HG02642 (cell line): ENCODE measurements at regions not wholly inside any gene's neighbourhood (a gene's known extent, or its start where the extent isn't known, plus 50 kb on each side); places are given as distances from the start of the nearest gene placed in this dataset.
"Not testable (repeated sequence)": the region's sequence is repeated elsewhere in the genome, so short reads cannot be mapped to it uniquely, and the experiment has no call there.

Source experiments
- ATAC-seq: cut with Tn5 transposase; IDR thresholded peaks from one replicate; pipeline ENCODE4 v1.9.1; 2021; ENCODE audit warnings: mild to moderate bottlenecking; ENCODE audit not compliant: unreplicated experiment, poor library complexity

DNA sequence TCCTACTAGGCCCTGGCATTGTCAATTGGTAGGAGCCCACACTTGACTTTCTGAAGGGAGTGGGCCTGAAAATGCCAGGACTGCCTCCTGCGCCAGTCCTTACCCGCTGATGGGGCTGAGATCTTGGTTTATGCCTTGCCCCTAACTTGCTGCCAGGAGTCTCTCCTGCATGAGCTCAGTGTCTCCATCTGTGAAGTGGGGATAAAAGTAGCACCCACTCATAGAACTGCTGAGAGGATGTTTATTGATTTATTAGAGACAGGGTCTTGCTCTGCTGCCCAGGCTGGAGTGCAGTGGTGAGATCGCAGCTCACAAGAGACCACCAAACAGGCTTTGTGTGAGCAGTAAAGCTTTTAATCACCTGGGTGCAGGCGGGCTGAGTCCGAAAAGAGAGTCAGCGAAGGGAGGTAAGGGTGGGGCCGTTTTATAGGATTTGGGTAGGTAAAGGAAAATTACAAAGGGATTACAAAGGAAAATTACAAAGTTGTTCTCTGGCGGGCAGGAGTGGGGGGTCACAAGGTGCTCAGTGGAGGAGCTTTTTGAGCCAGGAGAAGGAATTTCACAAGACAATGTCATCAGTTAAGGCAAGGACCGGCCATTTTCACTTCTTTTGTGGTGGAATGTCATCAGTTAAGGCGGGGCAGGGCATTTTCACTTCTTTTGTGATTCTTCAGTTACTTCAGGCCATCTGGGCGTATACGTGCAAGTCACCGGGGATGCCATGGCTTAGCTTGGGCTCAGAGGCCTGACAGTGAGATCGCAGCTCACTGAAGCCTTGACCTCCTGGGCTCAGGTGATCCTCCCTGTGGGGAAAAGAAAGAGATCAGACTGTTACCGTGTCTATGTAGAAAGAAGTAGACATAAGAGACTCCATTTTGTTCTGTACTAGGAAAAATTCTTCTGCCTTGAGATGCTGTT lies 93.7 kb downstream of the LSM3 start:
- ATAC-seq, result not testable (repeated sequence)

DNA sequence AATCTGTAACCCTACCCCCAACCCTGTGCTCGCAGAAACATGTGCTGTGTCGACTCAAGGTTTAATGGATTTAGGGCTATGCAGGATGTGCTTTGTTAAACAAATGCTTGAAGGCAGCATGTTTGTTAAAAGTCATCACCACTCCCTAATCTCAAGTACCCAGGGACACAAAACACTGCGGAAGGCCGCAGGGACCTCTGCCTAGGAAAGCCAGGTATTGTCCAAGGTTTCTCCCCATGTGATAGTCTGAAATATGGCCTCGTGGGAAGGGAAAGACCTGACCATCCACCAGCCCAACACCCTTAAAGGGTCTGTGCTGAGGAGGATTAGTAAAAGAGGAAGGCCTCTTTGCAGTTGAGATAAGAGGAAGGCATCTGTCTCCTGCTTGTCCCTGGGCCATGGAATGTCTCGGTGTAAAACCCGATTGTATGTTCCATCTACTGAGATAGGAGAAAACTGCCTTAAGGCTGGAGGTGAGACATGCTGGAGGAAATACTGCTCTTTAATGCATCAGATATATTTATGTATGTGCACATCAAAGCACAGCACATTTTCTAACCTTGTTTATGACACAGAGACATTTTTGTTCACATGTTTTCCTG lies 94.4 kb downstream of the LSM3 start:
- not testable (repeated sequence) for ATAC-seq

DNA sequence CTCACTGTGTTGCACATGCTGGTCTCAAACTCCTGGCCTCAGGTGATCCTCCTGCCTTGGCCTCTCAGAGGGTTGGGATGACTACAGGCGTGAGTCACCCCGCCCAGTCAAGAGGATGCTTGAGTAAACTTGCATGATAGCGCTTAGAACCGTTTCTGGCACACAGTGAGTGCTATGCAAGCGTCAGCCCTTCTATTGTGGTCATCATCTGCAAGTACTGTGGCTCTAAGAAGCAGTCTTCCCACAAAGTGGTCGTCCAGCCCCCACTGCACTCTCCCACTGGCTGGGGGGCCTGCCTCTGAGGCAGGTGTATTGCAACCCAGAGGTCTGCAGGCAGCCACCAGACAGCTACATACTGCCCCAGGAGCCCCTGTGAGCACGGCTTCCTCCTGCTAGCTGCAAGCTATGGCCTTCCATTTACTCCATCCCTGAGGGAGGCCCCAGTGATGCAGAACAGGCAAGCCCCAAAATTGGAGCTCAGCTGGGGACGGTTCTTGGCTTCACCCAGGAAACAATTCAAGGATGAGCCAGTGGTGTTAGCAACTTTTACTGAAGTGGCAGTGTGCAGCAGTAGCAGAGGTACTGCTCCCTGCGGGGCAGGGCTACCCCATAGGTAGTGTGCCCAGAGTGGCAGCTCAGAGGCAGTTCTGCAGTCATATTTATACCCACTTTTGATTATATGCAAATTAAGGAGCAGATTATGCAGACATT lies 95.4 kb downstream of the LSM3 start:
- ATAC-seq, result no peak

DNA sequence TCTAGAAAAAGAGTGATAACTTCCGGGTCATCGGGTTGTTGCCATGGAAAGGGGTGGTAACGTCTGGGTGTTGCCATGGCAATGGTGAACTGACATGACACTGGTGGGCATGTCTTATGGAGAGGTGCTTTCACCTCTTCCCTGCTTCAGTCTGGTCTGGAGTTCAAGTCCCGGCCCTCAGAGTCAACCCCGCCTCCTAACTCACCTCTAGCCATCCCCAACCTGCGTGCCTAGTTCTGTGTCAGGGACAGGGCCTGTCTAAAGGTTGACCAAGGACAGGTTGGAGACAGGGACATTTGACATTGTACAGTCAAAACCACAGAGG lies 96.0 kb downstream of the LSM3 start:
- no peak for ATAC-seq

DNA sequence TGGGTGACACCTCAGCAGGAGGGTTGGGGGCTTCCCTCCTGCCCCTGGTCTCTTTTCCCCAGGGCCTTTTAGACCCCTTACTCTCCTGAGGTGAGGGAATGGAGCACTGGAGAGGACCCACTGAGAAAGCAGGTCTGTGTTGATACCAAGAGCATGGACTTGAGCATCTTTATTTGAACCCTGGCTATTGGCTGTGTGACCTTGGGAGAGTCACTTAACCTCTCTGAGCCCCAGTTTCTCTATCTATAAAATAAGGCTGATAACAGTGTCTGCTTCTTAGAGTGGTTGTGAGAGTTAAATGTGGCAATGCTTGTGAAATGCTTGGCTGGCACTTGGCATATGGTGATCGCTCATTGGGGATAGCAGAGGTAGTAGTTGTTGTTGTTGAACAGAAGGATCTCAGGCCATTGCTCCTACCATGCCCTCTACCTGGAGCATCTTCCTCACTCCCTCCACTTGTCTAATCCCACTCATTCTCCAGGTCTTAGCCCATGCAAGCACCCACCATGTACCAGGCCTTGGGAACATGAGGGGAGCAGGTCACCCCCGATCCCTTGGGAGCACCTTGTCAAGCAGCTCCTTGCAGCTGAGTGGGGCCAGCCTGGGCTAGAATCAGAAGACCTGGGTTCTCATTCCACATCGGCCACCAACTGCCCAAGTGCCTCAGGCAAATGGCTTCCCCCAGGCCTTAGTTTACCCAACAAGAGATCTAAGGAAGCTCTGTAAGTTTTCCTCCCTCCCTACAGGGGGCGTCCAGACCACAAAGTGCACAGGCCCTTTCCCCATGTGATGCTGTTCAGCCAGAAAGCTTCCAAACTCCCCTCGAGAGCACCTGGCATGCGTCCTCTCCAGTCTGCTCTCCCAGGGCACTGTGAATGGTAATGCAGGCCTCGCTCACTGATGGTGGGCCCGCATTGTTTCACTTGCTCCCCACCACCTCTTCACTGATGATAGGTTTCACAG lies 96.7 kb downstream of the LSM3 start:
- ATAC-seq, result no peak

DNA sequence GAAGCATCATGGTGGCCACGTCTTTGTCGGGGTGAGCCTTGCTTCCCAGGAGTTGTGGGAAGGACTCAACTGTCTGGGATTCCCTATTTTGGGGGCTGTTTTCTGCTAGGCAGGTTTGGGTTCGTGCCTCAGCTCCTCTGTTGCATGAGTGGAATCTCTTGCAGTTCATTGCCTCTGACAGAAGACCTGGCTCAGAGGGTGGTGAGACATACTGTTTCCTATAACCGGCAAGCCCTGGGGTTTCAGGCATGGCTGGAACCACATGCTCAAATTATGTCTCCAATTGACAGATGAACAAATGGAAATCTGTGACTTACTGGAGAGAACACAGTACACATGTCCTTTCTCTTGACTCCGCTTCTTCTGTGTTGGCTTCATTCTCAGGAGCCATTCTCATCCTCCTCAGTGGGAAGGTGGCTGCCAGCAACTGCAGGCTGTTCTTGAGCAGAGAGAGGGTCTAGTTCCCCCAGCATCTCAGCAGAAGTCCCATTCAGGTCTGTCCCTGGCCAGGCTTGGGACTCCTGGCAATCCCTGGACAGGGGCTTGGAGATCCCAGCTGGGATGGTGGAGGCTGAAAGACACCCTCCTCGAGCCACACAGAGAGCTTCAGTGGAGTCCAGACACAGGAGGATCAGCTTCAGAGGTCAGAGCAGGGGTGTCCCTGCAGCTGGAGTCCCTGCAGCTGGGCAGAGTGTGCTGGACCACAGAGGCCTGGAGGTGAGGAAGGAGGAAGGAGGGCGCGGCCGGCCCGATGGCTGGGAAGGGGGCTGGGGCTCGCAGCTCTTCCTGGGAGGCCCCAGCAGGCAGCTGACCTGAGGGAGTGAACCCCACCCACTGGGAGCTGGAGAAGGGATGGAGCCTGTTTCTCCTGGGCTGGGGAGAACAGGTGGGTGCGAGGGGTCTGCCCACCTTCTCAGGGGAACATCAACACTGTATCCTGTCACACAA lies 97.6 kb downstream of the LSM3 start:
- no peak for ATAC-seq

DNA sequence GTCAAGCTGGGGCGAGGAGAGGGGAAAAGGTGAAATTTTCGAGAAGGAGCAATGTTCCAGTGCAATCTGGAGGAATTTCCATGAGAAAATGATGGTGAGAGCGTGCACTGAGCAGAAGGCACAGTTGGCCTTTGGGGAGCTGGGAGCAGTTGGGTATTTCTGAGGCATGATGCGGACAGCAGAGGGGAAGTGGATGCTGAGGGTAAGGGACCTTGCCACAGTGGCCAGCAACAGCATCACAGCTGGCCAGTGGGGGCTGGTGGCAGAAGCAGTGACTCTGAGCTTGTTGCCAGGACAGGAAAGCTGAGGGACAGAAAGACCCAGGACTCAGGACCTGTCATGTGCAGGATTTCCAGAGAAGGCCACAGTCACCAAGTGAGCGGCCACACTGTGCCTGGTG lies 98.9 kb downstream of the LSM3 start:
- ATAC-seq, result no peak

DNA sequence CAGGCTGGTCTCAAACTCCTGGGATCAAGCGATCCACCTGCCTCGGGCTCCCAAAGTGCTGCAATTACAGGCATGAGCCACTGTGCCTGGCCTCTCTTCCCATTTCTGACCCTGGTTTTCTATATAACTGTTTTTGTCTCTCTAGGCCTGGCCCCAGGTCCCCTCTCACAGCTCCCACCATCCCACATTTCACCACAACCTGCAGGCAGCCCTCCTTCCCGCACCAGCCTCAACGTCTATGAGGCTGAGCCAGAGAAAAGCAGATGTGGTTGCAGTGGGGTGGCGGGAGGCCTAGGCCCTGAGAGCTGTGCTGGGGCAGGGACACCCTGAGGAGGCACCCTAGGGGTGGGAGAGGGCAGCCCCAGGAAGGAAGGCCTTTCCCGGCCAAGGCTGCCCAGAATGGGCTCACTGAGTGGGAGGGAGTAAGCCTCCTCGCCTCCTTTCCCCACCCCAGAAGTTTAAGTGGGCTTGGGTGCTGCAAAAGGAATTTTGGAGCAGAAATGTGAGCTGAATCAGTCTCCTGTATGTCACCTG lies 99.7 kb downstream of the LSM3 start:
- no peak for ATAC-seq

DNA sequence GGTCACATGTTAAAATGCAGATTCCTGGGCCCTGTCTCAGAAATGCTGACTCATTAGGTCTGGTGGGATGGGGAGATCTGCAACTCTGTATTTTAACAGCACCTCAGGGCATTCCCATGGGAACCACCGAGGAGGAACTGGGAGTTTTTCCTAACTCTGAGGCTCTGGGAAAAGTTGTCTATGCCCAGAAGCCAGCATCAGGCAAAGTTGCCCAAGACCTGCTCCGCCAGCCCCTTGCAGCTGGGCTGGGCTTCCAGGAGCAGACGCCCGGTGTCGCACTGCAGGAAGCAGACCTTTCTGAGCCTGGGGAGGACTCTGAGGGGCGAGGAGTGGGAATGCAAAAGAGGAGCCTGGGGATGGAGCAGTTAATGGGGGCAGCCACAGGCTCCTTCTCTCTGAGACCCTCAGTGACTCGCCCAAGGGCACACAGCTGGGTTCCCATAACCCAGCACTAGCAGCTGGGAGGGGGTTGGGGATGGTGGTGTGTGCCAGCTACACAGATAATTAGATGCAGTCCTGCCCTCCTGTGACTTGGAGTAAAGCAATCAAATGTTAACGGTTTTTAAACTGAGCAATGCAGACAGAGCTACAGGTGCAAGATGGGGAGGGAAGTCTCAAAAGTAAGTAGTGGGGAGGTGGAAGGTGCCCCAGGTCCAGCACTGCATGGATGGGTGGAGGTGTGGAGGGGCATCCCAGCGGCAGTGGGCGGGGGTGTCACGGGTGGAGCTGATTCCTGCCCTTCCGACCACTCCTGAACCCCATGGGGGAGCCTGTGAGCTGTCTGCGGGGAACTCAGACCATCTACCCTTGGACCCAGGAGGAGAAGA lies 100.4 kb downstream of the LSM3 start:
- ATAC-seq, result no peak

DNA sequence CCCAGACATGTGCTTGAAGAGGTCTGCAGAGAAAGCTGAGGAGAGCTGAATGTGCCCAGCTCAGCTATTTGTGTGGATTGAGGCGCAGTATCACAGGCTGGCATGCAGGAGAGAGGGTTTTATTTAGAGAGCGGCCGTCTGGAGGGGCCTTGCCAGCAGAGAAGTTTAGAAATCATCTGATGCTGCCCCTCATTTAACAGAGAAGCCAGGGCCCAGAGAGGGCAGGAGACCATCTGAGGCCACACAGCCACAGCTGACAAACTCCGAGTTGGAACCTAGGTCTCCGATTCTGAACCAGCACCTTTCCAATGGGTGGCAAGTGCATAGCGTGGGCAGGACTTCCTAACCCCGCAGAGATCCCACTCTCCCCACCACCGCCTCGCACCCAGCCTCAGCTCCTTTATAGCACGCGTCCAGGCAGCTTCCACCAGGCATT lies 101.0 kb downstream of the LSM3 start:
- no peak for ATAC-seq

DNA sequence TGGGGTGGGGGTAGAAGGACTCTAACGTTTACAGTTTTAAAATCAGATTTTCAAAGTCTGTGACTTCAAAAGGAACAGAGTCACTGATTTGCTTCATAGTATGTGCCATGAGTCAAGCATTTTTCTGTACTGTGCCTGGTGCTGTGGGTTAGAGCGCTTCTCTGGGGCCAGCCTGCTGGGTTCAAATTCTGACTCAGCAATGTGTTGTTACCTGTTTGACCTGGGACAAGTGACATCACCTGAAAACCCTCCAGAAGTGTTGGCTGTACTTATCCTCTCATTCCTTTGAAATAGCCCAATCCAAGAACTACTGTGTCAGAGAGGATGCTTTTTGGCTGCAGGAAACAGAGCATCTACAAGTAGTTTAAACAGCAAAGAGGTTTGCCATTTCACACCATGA lies 101.7 kb downstream of the LSM3 start:
- no peak for ATAC-seq

DNA sequence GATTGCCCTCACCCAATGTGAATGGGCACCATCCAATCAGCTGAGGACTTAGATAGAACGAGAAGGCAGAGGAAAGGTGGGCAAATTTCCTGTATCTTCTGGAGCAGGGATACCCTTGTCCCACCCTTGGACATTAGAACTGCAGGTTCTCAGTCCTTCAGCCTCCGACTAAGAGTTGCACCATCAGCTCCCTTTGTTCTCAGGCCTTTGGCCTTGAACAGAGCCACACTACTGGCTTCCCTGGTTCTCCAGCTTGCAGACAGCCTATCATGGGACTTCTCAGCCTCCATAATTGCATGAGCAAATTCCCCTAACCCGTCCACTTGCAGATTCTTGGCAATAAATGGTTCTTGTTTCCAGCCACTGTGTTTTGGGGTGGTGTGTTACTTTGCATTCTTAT lies 102.4 kb downstream of the LSM3 start:
- ATAC-seq, result no peak

DNA sequence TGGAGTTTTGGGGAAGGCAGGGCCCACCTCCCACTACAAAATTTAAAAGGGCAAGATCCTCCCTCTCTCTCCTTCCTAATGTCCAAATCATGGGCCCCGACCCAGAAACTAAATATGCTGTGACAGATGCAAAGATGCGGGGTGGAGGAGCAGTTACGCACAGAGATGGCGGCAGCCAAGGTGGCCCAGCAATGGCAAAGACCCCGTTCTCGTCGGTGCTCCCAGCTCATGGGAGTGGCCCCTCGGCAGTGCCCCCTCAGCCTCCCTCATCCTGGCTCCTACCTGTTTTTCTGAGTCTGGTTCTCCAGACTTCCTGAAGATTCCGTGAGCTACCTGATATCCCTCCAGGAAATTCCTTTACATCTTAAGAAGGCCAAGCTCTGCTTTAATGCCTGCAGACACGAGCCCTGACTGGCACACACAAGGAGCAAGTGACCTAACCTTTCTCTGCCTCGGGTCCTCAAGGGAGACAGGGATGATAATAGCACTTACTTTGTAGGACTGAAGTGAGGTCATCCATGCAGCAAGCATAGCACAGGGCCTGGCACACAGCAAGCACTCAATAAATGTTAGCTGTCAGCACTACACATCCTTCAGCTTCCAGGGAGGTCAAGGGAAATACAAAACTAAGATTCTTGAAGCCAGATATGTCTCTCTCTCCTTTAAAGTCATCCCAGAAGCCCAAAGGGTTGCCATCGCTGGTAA lies 103.5 kb downstream of the LSM3 start:
- ATAC-seq, result no peak

DNA sequence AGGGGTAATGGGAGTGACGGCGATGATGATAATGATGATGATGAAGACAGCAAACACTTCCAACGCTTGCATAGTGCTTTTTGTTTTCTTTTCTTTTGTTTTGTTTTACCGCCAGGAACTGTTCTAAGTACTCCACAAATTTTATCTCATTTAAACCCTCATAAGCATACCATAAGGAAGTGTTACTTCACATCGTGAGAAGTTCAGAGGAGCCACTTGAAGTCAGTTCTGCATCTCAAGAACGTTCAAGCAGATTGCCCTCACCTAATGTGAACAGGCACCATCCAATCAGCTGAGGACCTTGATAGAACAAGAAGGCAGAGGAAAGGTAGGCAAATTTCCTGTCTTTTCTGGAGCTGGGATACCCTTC lies 104.1 kb downstream of the LSM3 start:
- ATAC-seq, result no peak

DNA sequence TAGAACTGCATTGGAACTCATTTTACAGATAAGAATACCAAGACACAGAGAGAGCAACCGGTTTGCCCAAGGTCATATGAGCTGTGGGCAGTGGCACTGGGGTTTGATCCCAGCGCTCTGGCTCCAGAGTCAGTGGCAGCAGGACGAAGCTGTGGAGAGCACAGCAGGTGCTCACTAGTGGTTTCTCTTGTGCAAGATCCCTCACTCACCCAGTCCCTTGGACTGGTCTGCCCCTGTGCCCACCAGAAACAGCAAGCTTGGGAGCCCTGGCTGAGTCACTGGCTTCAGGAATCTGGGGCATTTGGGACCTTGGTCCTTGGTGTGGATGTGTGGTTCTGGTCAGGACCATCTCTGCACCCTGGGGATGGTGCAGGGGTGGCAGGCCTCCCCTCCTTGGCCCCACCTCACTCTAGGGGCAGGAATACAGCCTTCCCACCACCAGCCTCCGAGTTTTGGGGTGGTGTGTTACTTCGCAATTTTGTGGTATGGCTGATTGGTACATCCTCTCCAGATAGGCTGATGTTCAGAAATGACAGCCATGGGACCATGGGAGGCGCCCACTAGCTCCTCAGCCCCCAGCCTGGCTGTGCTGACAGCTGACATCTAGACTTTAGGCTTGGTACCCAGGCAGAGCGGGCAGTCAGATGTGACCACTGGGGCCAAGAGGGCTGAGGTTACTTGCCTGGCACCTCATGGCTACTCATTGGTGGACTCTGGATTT lies 104.6 kb downstream of the LSM3 start:
- ATAC-seq, result no peak

DNA sequence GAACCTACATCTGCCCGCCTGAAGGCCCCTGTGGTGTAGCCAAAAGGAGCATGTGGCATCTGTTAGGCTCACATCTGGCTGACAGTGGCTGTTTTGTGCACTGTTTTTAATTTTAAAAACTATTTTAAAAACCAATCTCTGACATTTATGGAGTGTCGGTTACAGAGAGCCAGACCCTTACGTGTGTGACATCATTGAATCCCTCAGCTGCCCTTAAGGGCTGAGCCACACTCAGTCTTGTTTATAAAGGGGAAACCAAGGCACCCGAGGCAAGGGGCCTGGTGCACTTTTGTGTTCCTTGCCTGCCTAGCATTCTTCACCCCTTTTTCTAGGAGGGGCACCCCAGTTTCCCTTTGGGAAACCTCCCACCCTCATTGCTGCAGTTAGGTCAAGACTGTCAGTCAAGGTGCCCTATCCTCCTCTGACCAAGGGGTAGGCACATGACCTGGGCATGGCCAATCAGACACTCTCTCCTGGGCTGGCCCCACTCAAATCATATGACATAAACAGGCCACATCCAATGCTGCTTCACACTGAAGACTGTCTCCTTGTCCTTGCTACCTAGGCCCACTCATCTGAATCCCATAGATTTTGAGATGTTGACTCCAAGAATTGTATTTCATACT lies 105.3 kb downstream of the LSM3 start:
- no peak for ATAC-seq
